ENCODE measurements at regions not wholly inside any gene's neighbourhood (a gene's known extent, or its start where the extent isn't known, plus 50 kb on each side); places are given as distances from the start of the nearest gene placed in this dataset.

DNA sequence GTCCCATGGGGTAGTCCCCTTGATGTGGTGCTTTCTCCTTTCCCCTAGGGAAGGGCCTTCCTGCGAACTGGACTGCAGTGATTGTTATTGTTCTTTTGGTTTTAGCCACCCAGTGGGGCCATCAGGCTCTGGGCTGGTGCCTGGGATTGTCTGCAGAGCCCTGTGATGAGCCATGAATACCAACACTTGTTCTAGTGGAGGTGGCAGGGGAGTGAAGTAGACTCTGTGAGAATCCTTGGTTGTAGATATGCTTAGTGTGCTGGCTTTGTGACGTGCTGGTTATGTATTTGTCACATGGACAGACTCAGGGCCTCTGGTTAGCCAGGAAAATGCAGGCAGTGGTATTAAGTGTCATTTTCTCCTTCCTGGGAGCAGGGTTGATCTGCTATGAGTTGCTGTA lies 51.8 kb upstream of the NDUFB4 start:
- Mint-ChIP-seq H3K27ac (no peak overlapping the region), H3K4me3 (no peak overlapping the region), H3K4me1 (no peaks in the 10 kb centered on the region), H3K36me3 (ENCODE audit: low read depth) (no peaks in the 10 kb centered on the region), H3K27me3 (no peaks in the 10 kb centered on the region), H3K9me3 (peaks cover 38% of the 10 kb centered on the region)
- DNase-seq, result no peak
- no peak for ATAC-seq

DNA sequence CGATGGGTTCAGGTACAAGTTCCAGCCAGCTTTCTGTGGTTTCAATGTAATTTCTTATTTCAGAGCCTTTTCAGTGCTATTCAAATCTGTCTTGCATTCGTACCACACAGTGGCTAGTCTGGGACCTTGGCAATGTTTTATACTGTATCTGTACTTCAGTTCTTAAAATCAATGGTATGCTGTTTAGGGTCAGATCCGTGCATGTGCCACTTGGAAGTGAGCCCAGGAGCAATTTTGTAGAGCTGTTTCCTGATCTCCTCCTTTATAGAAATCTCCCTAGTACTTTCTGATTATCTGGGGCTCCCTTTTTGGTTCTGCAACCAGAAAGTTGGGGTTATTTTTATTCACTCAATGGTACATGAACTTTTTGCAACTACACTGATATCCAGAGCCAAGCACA lies 59.5 kb upstream of the NDUFB4 start:
- Mint-ChIP-seq H3K27me3 (peaks cover 4% of the 10 kb centered on the region), H3K4me1 (no peaks in the 10 kb centered on the region), H3K36me3 (ENCODE audit: low read depth) (no peaks in the 10 kb centered on the region), H3K27ac (no peak overlapping the region), H3K4me3 (no peak overlapping the region), H3K9me3 (peaks cover 28% of the 10 kb centered on the region)
- ATAC-seq (no peak), DNase-seq (no peak)

DNA sequence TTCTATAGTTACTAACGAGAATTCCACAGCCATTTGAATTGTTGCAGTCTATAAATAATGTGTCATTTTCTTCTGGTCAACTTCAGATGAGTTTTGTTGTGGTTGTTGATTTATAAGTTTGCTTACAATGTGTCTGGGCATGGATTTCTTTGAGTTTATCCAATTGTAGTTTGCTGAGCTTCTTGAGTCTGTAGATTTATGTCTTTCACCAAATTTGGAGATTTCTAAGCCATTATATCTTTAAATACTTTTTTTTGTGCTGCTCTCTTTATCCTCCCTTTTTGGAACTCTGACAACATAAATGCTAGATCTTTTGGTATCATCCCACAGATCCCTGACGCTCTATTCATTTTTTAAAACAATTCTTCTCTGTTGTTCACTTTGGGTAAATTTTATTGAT lies 63.2 kb upstream of the NDUFB4 start:
- Mint-ChIP-seq H3K9me3 (no peaks in the 10 kb centered on the region), H3K4me1 (no peaks in the 10 kb centered on the region), H3K36me3 (ENCODE audit: low read depth) (no peaks in the 10 kb centered on the region), H3K4me3 (no peak overlapping the region), H3K27ac (no peak overlapping the region), H3K27me3 (peaks cover 9% of the 10 kb centered on the region)
- DNase-seq, result no peak
- ATAC-seq, result no peak

DNA sequence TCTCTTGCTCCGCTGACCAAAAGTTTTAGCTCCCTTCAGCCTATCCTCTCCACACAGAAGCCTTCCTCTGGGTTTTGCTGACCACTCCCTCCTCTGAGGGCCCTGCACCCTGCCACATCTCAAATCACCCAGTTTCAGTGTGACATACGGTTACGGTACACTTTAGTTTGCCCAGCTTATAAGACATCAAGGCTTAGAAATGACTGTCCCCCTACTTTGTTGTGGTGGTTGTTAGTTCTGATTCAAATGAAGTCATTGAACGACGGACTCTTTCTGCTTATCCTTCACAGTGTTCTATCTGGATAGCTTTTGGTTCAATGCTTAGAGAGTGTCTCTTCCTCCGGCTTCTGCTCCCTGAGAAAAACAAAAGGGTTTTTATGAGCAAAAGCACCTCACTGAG lies 68.0 kb upstream of the NDUFB4 start:
- Mint-ChIP-seq H3K27me3 (peaks cover 8% of the 10 kb centered on the region), H3K4me1 (no peaks in the 10 kb centered on the region), H3K36me3 (ENCODE audit: low read depth) (no peaks in the 10 kb centered on the region), H3K9me3 (no peaks in the 10 kb centered on the region), H3K27ac (no peak overlapping the region), H3K4me3 (no peak overlapping the region)
- ATAC-seq, result no peak
- DNase-seq, result no peak

DNA sequence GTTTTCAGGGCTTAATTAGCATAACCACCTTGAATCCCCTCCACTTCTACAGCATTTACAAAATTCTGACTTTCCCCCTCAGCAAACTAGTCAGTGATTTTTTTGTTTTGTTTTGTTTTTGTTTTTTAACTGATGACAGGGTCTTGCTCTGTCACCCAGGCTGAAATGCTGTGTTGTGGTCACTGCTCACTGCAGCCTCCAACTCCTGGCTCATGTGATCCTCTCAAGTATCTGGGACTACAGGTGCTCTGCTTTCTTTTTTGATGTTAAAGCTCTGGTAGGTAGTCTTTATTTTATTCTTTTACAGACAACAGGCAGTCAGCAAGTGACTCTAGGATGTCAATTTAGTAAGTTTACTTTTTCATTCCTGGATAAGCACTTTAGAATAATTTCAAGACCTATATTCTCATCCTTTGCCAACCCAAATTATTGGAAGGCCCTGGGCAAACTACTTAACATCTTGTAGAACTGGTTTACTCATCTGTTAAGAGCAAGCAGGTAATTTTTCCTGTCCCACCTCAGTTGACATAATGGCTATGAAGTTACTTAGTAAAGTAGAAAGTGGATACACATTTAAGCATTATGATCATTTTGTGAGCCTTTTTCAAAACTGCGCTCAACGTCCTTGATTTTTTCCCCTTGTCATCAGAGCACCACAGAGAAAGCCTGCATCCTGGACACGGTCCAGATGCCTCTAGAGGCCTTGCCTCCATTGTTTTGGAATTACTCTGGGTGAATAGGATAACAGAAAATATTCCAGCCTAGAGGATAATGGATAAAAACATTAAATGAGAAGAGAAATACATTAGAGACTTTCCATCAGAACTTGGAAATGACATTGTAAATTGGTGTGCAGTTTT lies 69.9 kb upstream of the NDUFB4 start:
- no peak for ATAC-seq
- Mint-ChIP-seq H3K27me3 (peaks cover 10% of the 10 kb centered on the region), H3K4me3 (no peak overlapping the region), H3K9me3 (no peaks in the 10 kb centered on the region), H3K36me3 (ENCODE audit: low read depth) (no peaks in the 10 kb centered on the region), H3K4me1 (no peaks in the 10 kb centered on the region), H3K27ac (no peak overlapping the region)
- DNase-seq, result no peak

DNA sequence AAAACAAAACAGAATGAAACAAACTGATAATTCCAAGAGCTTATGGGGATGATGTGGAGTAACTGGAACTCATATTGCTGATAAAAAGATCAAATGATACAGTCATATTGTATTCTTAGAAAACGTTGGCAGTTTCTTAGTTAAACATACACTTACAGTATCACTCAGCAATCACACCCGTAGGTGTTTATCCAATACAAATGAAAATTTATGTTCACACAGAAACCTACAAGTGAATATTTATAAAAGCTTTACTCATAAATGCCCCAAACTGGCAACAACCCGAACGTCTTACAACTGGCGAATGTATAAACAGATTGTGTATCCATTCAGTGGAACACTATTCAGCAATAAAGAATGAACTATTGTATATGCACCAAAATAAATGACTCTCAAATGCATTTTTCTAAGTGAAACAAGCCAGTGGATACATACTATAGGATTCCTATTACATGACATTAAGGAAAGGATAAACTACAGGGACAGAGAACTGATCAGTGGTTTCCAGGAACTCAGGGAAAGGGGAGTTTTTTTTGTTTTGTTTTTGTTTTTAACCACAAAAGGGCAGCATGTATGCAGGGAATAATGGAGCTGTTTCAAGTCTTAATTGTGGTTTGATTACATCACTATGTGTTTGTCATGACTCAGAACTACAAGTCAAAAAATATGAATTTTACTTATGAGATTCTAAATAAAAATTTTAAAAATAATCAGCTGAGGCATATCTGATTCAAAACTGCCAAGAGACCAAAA lies 71.8 kb upstream of the NDUFB4 start:
- no peak for DNase-seq
- Mint-ChIP-seq H3K9me3 (no peaks in the 10 kb centered on the region), H3K36me3 (ENCODE audit: low read depth) (no peaks in the 10 kb centered on the region), H3K4me1 (no peaks in the 10 kb centered on the region), H3K4me3 (no peak overlapping the region), H3K27ac (no peak overlapping the region), H3K27me3 (peaks cover 5% of the 10 kb centered on the region)
- no peak for ATAC-seq

DNA sequence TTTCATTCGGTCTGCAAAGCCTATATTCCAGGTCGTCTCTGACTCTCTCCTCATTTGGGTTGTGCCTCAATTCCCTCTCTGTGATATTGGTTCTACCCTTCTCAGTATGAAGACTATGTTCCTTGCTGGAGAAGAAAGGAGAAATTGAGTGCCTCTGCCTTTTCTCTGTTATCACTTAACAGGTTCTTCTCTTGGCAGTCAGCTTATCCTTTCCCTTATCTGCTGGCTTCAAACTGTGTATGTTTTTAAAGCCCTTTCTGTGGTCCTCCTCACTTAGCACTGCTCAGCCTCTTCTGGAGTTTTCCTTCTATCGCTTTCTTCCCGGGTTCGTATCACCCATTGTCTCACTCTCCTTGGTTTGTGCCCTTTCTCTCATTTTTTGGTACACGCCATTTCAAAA lies 65.3 kb upstream of the FSTL1 start:
- no peaks in the 10 kb centered on the region for H3K36me3 Mint-ChIP-seq (ENCODE audit: low read depth)
- ATAC-seq, result no peak
- no peaks in the 10 kb centered on the region for H3K4me1 Mint-ChIP-seq
- H3K27ac Mint-ChIP-seq, result no peak overlapping the region
- H3K4me3 Mint-ChIP-seq, result no peak overlapping the region
- no peaks in the 10 kb centered on the region for H3K9me3 Mint-ChIP-seq
- no peak for DNase-seq
- peaks cover 25% of the 10 kb centered on the region for H3K27me3 Mint-ChIP-seq

DNA sequence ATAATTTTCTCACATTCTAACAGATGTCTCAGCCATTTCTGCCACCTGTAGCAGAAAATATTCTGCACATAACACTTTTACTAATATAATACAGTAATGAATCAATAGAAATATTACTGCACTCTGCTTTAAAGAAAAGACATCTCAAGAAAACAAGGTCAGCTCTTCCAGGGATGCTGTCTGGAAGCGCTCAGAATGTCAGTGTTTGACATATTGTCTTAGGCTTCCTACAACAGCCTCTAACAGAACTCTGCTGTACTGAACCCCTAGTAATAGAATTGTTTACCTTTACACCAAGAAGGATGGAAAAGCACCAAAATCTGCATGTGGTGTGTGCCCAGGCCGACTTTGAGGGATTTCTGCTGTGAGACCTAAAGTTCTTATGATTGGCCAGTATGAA lies 61.9 kb upstream of the FSTL1 start:
- H3K4me3 Mint-ChIP-seq, result no peak overlapping the region
- DNase-seq, result no peak
- no peaks in the 10 kb centered on the region for H3K36me3 Mint-ChIP-seq (ENCODE audit: low read depth)
- peaks cover 23% of the 10 kb centered on the region for H3K27me3 Mint-ChIP-seq
- H3K9me3 Mint-ChIP-seq, result no peaks in the 10 kb centered on the region
- H3K27ac Mint-ChIP-seq, result no peak overlapping the region
- no peaks in the 10 kb centered on the region for H3K4me1 Mint-ChIP-seq
- ATAC-seq, result no peak

DNA sequence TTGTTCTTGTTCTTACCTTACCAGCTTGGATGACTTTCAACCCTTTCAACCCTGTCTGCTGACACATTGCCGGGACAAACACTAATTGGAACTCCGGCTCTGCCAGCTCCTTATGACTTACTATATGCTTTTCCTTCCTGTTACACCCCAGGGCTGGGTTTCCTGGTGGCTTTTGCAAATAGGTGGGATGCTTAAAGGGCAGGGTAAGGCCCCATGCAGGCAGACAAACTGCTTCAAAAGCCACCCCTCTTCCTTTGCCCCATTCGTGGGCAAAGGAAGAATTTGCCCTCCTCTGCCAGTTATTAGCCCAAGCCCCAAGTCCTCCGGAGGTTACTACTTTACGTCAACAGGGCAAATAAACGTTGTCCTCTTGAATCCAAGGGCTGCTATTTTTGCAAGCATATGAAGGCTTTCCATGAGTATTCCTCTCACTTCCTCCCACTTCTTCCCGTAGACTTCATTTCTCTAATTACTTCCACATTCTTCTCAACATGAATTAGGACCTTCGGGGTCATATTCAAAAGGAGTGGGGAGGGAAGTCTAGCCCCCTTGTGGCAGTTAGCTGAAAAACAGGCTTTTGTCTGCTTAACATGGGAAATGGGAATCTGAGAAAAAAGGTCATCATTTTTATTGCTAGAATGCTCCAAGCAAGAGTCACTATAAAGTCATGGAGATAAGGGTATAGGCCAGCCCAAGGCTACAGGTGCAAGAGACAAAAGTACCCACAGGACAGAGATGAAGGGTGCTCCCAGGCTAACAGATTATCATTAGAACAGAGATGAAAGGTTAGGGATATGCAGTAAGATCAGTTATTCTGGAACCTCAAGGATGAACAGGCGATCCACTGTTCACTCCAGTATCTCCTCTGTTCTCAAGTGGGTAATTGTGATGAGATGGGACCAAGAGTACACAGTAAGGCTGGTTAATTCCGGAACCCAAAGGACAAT lies 56.3 kb upstream of the FSTL1 start:
- no peaks in the 10 kb centered on the region for H3K4me1 Mint-ChIP-seq
- H3K27me3 Mint-ChIP-seq, result peaks cover 18% of the 10 kb centered on the region
- H3K9me3 Mint-ChIP-seq, result no peaks in the 10 kb centered on the region
- H3K4me3 Mint-ChIP-seq, result no peak overlapping the region
- no peak overlapping the region for H3K27ac Mint-ChIP-seq
- H3K36me3 Mint-ChIP-seq (ENCODE audit: low read depth), result no peaks in the 10 kb centered on the region
- ATAC-seq (no peak), DNase-seq (peak; percentile 7)

DNA sequence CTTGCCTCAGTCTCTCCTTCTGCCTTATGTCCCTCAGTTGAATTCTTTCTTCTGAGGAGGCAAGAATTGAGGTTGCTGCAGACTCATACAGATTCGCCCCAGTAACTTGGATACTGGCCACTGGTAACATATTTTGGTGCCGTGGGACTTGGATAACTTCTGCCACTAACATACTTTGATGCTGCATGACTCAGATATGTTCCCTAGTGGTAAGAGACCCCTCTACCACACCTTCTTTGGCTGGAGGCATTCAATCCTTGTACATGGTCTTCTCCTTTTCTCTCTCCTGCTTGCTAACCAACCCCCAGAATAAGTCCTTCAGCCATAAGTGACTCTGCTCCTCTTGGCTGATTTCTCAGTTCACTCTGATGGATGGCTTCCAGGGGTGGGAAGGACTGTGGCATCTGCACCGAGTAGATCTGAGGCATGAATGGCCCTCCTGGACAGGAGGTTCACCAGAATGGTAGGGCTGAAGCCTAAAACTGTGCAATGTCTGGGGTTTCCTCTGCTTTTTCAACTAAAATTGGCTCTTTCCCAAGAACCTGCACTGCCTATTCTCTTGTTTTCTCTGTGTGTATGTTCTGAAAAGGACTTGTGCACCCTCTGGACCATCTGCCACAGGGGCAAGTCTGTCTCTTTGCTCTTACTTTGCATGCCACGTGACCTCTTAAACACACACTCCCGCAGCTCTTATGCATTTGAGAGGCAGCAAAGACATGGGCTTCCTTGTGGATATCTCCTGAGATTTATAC lies 55.5 kb upstream of the FSTL1 start:
- ATAC-seq, result no peak
- Mint-ChIP-seq H3K36me3 (ENCODE audit: low read depth) (no peaks in the 10 kb centered on the region), H3K9me3 (no peaks in the 10 kb centered on the region), H3K27ac (no peak overlapping the region), H3K4me1 (no peaks in the 10 kb centered on the region), H3K27me3 (peaks cover 17% of the 10 kb centered on the region), H3K4me3 (no peak overlapping the region)
- DNase-seq, result no peak

DNA sequence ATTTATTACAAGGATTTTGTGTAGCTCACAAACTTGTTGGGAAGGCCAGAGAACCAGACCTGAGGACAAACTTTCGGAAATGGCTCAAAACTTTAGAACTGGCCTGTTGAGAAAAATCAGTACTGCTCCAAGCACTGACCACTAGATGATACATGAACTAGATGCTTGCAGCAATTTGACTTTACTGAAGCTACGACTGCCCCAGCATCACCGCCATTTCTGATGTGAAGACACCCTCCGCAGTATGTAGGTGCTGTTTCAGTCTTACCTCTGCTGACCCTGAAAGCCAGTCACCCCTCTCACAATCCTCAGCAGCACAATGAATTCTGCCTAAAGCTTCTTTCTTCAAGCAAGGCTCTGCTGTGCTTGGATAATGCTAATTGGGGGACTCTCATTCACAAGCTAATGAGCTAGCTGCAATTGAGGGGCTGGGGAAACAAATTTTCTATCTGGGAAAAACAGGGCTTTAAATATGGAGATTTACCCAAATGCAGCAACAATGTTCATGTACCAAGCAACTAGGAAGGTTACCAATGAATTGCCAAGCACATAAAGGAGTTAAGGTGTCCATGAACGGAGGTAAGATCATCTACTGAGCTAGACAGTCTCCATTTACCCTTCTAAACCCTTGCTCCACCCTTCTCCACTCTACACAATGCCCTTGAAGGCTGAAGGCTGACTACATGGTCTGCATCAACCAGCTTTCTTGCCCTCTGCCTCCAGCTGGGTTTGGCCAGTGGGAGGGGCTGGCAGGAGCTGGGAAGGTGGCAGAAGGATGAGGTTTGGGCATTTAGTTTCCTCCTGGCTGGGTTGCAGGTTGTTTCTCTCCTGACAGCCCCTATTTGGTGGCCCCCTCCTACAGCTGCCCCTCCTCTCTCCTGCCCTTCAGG lies 53.2 kb upstream of the FSTL1 start:
- no peak overlapping the region for H3K4me3 Mint-ChIP-seq
- DNase-seq, result no peak
- ATAC-seq, result no peak
- H3K27me3 Mint-ChIP-seq, result peaks cover 12% of the 10 kb centered on the region
- no peaks in the 10 kb centered on the region for H3K9me3 Mint-ChIP-seq
- H3K4me1 Mint-ChIP-seq, result no peaks in the 10 kb centered on the region
- H3K36me3 Mint-ChIP-seq (ENCODE audit: low read depth), result no peaks in the 10 kb centered on the region
- no peak overlapping the region for H3K27ac Mint-ChIP-seq

DNA sequence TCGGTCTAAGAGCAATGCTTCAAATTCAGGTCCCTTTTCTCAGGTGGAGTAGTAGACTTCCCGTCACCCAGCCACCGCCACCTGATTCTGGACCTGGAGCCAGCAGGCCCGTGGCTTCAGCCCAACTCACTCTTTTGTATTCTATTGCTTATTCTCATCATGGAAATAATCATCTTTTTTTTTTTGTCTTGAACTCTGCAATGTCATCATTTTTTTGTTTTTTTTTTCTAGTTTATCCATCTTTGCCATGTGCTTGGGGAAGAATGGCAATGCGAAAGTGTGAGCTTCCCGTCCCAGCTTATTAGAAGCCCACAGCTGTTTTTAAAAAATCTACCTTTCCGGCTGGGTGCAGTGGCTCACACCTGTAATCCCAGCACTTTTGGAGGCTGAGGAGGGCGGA lies 51.3 kb upstream of the FSTL1 start:
- DNase-seq (no peak), ATAC-seq (no peak)
- Mint-ChIP-seq H3K9me3 (no peaks in the 10 kb centered on the region), H3K27me3 (peaks cover 9% of the 10 kb centered on the region), H3K4me1 (no peaks in the 10 kb centered on the region), H3K27ac (no peak overlapping the region), H3K4me3 (no peak overlapping the region), H3K36me3 (ENCODE audit: low read depth) (no peaks in the 10 kb centered on the region)

Data from activated naive CD8-positive, alpha-beta T cell treated with anti-CD3 and anti-CD28 coated beads, Interleukin-2, amount 50 U/mL, for 24 hours (primary cell).